GM12878 (cell line): ENCODE measurements at regions not wholly inside any gene's neighbourhood (a gene's known extent, or its start where the extent isn't known, plus 50 kb on each side); places are given as distances from the start of the nearest gene placed in this dataset.

Source experiments
- BRCA1 ChIP-seq: IDR thresholded peaks from 2 replicates; pipeline ENCODE4 v1.6.1; 2011; ENCODE audit warnings: low read depth, low read length, improper control_type of control experiment
- JUNB ChIP-seq: IDR thresholded peaks from 2 replicates; pipeline ENCODE4 v1.6.1; 2016; ENCODE audit warnings: antibody characterized with exemption, mild to moderate bottlenecking
- MXI1 ChIP-seq: fragments of 150-350 bp; IDR thresholded peaks from 2 replicates; pipeline ENCODE4 v1.6.1; 2011; ENCODE audit warnings: low read depth, mild to moderate bottlenecking, inconsistent platforms, low read length, improper control_type of control experiment
- POLR2A ChIP-seq: IDR thresholded peaks from 2 replicates; pipeline ENCODE4 v1.6.1; 2011; ENCODE audit warnings: low read depth, mild to moderate bottlenecking, low read length
- SUPT20H ChIP-seq: IDR thresholded peaks from 2 replicates; pipeline ENCODE4 v1.6.1; 2011; ENCODE audit warnings: low read depth, mild to moderate bottlenecking, low read length, moderate library complexity, borderline replicate concordance; ENCODE audit not compliant: control insufficient read depth
- TF ChIP-seq, protein P1 (sequence below), 3 experiments: IDR thresholded peaks in 2 of 3; conservative IDR thresholded peaks in 1 of 3; 2 replicates each; pipeline ENCODE4 v1.5.1; 2011; ENCODE audit warnings: low read depth in 3 of 3, low read length in 3 of 3, mild to moderate bottlenecking in 3 of 3, control low read depth in 2 of 3, moderate library complexity in 2 of 3, inconsistent platforms in 1 of 3, mixed read lengths in 1 of 3; ENCODE audit not compliant: control insufficient read depth in 2 of 3, insufficient read depth in 1 of 3; ENCODE audit errors: extremely low read depth in 1 of 3

DNA sequence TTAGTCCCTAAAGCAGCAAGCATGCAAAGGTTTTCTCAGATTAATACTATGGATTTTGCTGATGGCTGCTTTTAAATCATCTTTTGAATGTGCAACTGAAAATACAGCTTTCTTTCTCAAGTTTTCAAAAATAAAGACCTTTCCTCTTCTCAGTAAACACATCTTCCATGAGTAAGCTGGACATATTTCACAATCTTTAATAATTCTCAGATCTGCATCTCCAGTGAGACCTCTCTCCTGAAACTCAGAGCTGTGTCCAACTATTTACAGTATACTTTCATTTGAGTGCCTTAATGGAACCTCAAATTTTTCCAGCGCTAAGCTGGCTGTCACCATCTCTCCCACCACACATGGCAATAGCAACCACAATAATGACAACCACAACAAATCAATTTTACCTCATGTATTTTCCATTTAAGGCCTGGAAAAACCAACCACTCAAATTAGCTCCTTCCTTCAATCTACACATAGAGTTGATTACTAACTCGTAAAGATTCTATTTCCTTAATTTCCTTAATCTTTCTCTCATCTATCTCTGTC is 192.4 kb upstream of the RPL34 start:
- TF ChIP-seq, protein P1, sequence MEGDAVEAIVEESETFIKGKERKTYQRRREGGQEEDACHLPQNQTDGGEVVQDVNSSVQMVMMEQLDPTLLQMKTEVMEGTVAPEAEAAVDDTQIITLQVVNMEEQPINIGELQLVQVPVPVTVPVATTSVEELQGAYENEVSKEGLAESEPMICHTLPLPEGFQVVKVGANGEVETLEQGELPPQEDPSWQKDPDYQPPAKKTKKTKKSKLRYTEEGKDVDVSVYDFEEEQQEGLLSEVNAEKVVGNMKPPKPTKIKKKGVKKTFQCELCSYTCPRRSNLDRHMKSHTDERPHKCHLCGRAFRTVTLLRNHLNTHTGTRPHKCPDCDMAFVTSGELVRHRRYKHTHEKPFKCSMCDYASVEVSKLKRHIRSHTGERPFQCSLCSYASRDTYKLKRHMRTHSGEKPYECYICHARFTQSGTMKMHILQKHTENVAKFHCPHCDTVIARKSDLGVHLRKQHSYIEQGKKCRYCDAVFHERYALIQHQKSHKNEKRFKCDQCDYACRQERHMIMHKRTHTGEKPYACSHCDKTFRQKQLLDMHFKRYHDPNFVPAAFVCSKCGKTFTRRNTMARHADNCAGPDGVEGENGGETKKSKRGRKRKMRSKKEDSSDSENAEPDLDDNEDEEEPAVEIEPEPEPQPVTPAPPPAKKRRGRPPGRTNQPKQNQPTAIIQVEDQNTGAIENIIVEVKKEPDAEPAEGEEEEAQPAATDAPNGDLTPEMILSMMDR (IDR thresholded peaks at IDR 0.05 in 2 of 3, conservative IDR thresholded peaks at IDR 0.05 in 1 of 3; ENCODE audit: control insufficient read depth in 2 of 3, extremely low read depth in 1 of 3, insufficient read depth in 1 of 3, low read depth in 3 of 3, low read length in 3 of 3), result no peak
- TF ChIP-seq MXI1, result no peak
- TF ChIP-seq JUNB, result no peak
- no peak for TF ChIP-seq SUPT20H
- no peak for TF ChIP-seq POLR2A
- TF ChIP-seq BRCA1, result no peak
